ENCODE measurements at regions not wholly inside any gene's neighbourhood (a gene's known extent, or its start where the extent isn't known, plus 50 kb on each side); places are given as distances from the start of the nearest gene placed in this dataset.
A peak's percentile ranks its signal among the peaks of the same experiment; 100 is the strongest.

DNA sequence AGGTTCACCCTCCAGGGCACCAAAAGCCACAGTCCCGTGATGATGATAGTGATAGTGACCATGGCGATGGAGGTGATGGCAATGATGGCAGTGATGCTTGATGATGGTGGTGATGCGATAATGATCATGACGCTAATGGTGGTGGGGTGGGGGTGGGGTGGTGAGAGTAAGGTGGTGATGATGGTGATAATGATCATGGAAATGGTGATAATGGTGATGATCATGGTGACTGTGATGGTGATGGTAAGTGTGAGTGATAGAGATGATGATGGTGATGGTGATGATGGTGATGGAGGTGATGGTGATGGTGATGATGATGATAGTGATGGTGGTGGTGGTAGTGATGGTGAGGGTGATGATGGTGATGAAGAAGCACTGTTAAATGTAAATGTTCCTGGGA, 96.9 kb downstream of the SYNE3 start:
- peaks cover 58% of the 10 kb centered on the region for H3K36me3 Mint-ChIP-seq (ENCODE audit: low read depth)
- H3K9me3 Mint-ChIP-seq: peaks cover 6% of the 10 kb centered on the region
- H3K4me3 Mint-ChIP-seq: no peak overlapping the region
- no peak for DNase-seq (ENCODE audit: low spot score)
- H3K27me3 Mint-ChIP-seq (ENCODE audit: insufficient read depth): no peaks in the 10 kb centered on the region
- H3K27ac Mint-ChIP-seq: no peak overlapping the region
- no peaks in the 10 kb centered on the region for H3K4me1 Mint-ChIP-seq (ENCODE audit: low read depth)
- intact Hi-C loops (cut with micrococcal nuclease): no loop called here

DNA sequence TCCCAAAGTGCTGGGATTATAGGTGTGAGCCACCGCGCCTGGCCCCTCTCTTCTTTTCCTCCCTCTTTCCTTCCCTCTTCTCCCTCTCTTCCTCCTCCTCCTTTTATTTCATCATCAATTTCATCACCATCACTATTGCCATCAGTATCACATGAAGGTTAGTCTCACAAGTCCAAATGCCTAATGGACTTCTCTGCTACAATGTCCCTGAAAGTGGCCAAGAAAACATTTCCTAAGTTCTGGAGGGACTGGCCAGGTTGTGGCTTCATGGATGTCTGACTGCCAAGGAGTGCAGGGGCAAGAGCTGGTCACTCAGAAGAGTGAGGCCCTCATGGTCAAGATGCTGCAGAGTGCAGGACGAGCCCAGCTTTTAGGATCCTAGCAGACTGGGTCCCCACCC, 97.6 kb downstream of the SYNE3 start:
- Mint-ChIP-seq H3K9me3 (peaks cover 6% of the 10 kb centered on the region), H3K4me1 (ENCODE audit: low read depth) (no peaks in the 10 kb centered on the region), H3K27ac (no peak overlapping the region), H3K27me3 (ENCODE audit: insufficient read depth) (no peaks in the 10 kb centered on the region), H3K36me3 (ENCODE audit: low read depth) (peaks cover 54% of the 10 kb centered on the region), H3K4me3 (no peak overlapping the region)
- no peak for DNase-seq (ENCODE audit: low spot score)
- intact Hi-C loops (cut with micrococcal nuclease): no loop called here

DNA sequence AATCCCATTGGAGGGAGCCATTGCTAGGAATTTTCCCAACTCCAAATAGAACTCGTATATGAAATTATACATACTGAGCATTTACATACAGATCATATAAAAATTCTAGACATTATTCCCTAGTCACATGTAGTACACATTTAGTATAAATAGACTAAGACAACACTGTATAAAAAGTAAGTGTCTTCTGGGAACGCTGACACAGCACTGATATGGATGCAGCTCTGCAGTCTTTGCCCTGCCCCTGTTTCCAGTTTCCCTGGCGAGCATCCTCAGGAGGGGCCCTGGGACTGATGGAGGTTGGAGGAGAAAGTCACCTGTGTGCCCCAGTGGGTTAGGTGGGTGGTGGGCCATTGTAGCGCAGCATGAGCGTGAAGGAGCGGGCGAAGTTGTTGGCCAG, 97.8 kb upstream of the CLMN start:
- intact Hi-C loops (cut with micrococcal nuclease): no loop called here
- H3K4me1 Mint-ChIP-seq (ENCODE audit: low read depth): no peaks in the 10 kb centered on the region
- no peak for DNase-seq (ENCODE audit: low spot score)
- no peaks in the 10 kb centered on the region for H3K27me3 Mint-ChIP-seq (ENCODE audit: insufficient read depth)
- H3K36me3 Mint-ChIP-seq (ENCODE audit: low read depth): peaks cover 51% of the 10 kb centered on the region
- H3K27ac Mint-ChIP-seq: no peak overlapping the region
- no peak overlapping the region for H3K4me3 Mint-ChIP-seq
- H3K9me3 Mint-ChIP-seq: peaks cover 6% of the 10 kb centered on the region

DNA sequence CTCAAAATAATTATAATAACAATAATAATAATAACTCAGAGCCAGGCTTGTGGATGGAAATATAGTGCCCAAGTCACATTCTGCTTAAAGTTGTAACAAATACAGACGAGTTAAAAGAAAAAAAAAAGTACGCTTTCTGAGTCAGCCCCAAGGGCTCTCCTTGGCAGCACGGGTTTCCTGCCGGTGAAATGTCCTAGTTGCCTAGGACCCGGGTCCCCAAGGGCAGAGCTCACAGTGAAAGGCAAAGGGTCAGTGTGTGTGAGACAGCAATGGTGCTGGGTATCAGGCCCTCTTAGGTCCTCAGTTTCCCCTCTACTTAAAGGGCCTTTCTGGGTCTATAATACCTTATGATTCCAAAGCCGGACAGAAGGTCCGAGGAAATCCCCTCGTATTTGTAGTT, 96.3 kb upstream of the CLMN start:
- no peaks in the 10 kb centered on the region for H3K4me1 Mint-ChIP-seq (ENCODE audit: low read depth)
- DNase-seq (ENCODE audit: low spot score): no peak
- H3K9me3 Mint-ChIP-seq: no peaks in the 10 kb centered on the region
- intact Hi-C loops (cut with micrococcal nuclease): no loop called here
- no peaks in the 10 kb centered on the region for H3K27me3 Mint-ChIP-seq (ENCODE audit: insufficient read depth)
- no peak overlapping the region for H3K4me3 Mint-ChIP-seq
- peaks cover 44% of the 10 kb centered on the region for H3K36me3 Mint-ChIP-seq (ENCODE audit: low read depth)
- no peak overlapping the region for H3K27ac Mint-ChIP-seq

DNA sequence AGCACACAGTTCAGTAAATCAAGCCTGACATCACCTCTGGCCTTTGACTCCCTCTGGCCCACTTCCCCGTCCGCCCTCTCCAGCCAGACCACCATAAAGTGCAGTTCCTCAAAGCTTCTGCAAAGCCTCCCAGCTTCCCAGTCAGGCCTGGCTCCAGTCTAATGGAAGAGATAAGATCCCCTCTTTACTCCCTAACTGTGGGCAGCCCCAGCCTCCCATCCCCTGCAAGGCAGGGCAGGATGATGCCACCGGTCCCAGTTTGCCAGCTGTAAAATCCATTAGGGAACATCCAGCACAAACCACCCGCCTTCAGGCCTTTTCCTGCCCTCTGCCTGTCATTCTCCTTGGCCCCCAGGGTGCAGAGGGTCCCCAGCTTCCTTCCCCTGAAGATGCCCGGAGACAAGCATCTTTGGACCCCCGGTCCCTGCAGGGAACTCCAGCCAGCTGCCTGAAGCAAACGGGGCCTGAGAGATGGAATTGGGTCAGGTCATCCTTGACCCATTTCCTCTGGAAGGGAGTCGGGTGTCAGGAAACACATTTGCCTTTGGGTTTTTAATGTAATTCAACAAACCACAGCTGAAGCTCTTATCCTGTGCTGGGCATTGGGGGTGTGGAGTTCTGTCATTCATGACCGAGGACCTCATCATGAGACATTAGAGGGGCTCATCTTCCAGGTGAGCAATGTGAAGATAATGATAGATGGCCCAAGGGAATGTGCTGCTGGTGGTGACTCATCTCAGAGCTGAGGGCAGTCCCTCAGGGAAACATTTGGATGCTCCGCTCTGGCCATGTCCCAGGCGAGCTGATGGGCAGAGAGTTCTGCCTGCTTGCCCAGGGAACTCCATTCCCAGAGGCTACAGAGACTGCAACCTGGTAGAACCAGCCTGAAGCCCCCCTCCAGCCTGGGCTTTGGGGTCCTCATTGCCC, 93.8 kb upstream of the CLMN start:
- H3K27ac Mint-ChIP-seq: no peak overlapping the region
- H3K27me3 Mint-ChIP-seq (ENCODE audit: insufficient read depth): no peaks in the 10 kb centered on the region
- DNase-seq (ENCODE audit: low spot score): no peak
- intact Hi-C loops (cut with micrococcal nuclease): no loop called here
- H3K4me3 Mint-ChIP-seq: no peak overlapping the region
- H3K9me3 Mint-ChIP-seq: no peaks in the 10 kb centered on the region
- H3K4me1 Mint-ChIP-seq (ENCODE audit: low read depth): no peaks in the 10 kb centered on the region
- peaks cover 26% of the 10 kb centered on the region for H3K36me3 Mint-ChIP-seq (ENCODE audit: low read depth)

DNA sequence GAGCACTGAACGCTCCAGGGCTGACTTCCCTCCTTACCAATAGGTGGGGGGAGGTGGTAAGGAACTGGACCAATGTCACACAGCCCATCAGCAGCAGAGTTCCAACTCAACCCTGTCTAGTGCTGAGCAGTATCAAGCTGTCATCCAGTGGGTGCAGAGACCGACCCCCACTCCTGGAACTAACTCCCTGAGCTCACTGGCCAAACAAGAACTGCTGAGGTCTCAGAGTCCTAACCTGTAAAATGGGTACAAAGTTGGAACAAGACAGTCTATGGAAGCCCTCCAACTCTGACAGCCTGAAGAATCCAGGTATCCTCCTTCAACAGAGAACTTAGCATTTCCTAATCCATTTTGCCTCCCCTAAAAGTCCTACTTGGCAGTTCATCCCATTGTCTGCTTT, 91.1 kb upstream of the CLMN start:
- H3K4me3 Mint-ChIP-seq: no peak overlapping the region
- H3K36me3 Mint-ChIP-seq (ENCODE audit: low read depth): peaks cover 19% of the 10 kb centered on the region
- no peak overlapping the region for H3K27ac Mint-ChIP-seq
- H3K27me3 Mint-ChIP-seq (ENCODE audit: insufficient read depth): no peaks in the 10 kb centered on the region
- H3K9me3 Mint-ChIP-seq: no peaks in the 10 kb centered on the region
- no peaks in the 10 kb centered on the region for H3K4me1 Mint-ChIP-seq (ENCODE audit: low read depth)
- intact Hi-C loops (cut with micrococcal nuclease): loop anchor here (1.0 kb wide), 1 partner anchor 34 kb away; no protein-coding TSS in a partner anchor
- no peak for DNase-seq (ENCODE audit: low spot score)

DNA sequence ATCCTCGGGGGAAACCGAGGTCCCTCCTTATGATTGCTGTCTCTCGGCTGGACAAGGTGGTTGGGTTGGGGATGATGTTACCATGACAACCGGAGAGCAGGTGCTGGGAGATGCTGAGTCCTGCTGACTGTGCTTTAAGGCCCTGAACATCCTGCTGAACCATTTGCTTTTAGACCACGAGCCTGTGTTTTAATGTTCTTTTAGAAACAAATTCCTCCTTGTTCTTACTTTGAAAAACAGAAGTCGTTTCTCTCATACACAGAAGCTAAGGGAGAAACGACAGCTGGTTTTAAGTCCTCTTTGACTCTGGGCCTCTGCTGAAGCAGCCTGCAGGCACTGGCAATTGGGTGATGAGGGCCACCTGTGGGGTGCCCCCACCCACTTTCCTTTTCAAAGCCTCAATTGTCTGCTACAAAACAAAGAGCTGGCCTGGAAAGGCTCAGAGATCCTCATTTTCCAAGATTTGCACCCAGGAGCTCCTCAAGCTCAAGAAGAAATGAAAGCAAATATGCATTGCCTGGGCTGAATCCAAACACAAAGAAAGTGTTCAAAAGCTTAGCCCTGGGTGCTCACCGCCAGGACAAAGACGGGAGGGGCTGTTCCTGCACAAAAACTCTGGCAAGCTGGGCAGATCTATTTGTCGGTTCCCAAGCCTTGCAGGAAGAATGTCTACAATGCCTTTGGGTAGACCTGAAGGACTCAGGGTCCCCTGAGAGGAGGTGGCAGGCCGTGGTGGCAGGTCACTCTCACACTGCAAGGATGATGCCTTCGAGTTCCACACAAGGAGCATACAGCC, 90.0 kb upstream of the CLMN start:
- H3K4me1 Mint-ChIP-seq (ENCODE audit: low read depth): no peaks in the 10 kb centered on the region
- DNase-seq (ENCODE audit: low spot score): no peak
- H3K4me3 Mint-ChIP-seq: no peak overlapping the region
- H3K27me3 Mint-ChIP-seq (ENCODE audit: insufficient read depth): no peaks in the 10 kb centered on the region
- no peaks in the 10 kb centered on the region for H3K9me3 Mint-ChIP-seq
- no peak overlapping the region for H3K27ac Mint-ChIP-seq
- intact Hi-C loops (cut with micrococcal nuclease): loop anchor here (1.0 kb wide), 1 partner anchor 36 kb away; no protein-coding TSS in a partner anchor
- H3K36me3 Mint-ChIP-seq (ENCODE audit: low read depth): peaks cover 16% of the 10 kb centered on the region

DNA sequence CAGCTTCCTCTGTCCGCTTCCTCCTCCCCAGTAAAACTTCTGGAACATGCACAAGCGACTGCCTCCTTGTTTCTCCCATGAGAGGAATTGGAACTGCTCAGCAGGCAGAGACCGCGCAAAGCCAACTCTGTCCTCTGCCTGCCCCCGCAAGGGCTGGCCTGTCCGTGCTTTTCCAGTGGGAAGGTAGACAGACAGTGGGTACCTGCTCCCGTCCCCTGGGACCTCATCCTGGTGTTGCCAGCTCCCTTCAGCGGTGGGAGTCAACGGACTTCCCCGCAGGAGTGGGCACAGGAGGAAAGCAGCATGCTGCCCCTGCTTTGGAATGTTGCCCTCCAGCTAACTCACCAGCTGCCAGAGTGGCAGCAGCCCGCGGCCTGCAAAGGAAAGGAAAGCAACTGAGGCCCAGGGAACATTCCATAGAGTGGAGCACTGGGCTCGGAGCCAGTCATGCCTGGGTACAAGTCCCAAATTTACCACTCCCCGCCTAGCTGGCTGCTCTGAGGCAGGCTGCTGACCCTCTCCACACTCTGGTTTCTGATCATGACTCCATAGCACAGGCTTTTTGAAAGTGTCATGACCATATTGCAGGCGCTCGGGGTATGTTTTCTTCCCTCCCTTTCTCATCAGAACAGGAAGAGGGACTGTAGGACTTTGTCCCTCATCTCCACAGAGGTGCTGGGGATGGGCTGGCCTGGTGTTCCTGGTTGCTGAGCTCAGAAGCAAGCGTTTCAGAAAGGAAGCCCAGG, 89.2 kb upstream of the CLMN start:
- H3K4me3 Mint-ChIP-seq: no peak overlapping the region
- no peaks in the 10 kb centered on the region for H3K4me1 Mint-ChIP-seq (ENCODE audit: low read depth)
- intact Hi-C loops (cut with micrococcal nuclease): no loop called here
- H3K9me3 Mint-ChIP-seq: no peaks in the 10 kb centered on the region
- H3K27me3 Mint-ChIP-seq (ENCODE audit: insufficient read depth): no peaks in the 10 kb centered on the region
- peaks cover 13% of the 10 kb centered on the region for H3K36me3 Mint-ChIP-seq (ENCODE audit: low read depth)
- no peak for DNase-seq (ENCODE audit: low spot score)
- no peak overlapping the region for H3K27ac Mint-ChIP-seq

DNA sequence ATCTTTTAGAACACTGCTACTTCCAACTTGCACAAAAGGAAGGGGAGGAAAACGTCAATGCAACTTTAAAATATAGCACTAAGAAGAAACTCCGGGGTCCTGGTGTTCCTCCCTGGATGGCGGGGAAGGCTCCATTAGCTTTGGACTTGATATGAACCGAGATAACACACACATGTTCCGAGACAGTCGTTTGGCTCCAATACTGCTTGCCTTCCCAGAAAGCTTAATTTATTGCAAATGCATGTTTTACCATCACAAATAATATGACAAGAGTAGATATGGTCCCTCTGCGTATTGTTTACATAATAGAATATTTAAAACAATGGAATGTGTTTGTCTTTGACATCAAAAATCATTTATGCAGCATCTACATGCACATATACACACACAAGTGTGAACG, 87.6 kb upstream of the CLMN start:
- H3K4me3 Mint-ChIP-seq: no peak overlapping the region
- H3K4me1 Mint-ChIP-seq (ENCODE audit: low read depth): no peaks in the 10 kb centered on the region
- peaks cover 11% of the 10 kb centered on the region for H3K36me3 Mint-ChIP-seq (ENCODE audit: low read depth)
- no peak overlapping the region for H3K27ac Mint-ChIP-seq
- DNase-seq (ENCODE audit: low spot score): no peak
- H3K27me3 Mint-ChIP-seq (ENCODE audit: insufficient read depth): no peaks in the 10 kb centered on the region
- no peaks in the 10 kb centered on the region for H3K9me3 Mint-ChIP-seq
- intact Hi-C loops (cut with micrococcal nuclease): no loop called here

DNA sequence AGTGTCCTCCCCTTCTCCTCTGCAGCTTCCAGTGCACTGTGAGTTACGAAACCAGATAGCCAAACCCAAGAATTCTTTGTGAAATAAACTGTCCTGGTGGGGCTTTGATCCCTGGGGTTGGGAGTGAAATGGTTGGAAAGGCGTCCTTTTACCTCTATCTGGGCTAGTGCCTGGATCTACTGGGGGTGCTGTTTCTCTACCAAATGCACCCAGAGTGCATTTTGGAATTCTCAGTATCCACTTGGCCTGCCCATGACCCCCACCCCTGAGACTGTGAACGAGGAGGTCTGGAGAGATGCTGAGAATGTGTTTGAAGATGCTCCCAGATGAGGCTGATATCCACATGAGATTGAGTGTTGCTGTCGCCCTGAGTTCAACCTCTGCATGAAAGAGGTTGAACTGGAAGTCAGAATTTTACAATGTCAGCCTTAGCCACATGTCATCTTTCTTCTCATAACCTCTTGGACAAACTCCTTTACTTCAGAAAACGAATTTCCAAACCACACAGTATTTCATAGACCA, 87.1 kb upstream of the CLMN start:
- H3K36me3 Mint-ChIP-seq (ENCODE audit: low read depth): peaks cover 9% of the 10 kb centered on the region
- H3K4me3 Mint-ChIP-seq: no peak overlapping the region
- no peaks in the 10 kb centered on the region for H3K9me3 Mint-ChIP-seq
- H3K27ac Mint-ChIP-seq: peak overlapping the region; percentile 7
- H3K27me3 Mint-ChIP-seq (ENCODE audit: insufficient read depth): no peaks in the 10 kb centered on the region
- no peak for DNase-seq (ENCODE audit: low spot score)
- no peaks in the 10 kb centered on the region for H3K4me1 Mint-ChIP-seq (ENCODE audit: low read depth)
- intact Hi-C loops (cut with micrococcal nuclease): no loop called here

DNA sequence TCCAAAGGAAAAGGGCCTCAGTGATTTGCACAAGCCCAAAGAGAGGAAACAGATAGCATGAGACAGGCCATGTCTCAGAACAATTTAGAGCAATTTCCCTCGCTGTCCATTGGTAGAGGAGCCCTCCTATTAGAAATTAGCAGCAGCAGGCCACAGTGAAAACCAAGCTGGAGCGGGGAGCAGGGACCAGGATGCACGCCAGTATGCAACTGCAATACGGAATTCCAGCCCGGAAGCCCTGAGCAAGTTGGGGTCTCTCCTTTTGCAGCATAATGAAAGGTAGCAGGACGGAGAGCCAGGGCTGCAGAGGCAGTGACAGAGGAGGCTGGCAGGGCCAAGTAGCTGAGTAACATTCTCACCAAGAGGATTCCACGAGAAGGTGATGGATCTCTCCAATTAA, 84.9 kb upstream of the CLMN start:
- intact Hi-C loops (cut with micrococcal nuclease): no loop called here

DNA sequence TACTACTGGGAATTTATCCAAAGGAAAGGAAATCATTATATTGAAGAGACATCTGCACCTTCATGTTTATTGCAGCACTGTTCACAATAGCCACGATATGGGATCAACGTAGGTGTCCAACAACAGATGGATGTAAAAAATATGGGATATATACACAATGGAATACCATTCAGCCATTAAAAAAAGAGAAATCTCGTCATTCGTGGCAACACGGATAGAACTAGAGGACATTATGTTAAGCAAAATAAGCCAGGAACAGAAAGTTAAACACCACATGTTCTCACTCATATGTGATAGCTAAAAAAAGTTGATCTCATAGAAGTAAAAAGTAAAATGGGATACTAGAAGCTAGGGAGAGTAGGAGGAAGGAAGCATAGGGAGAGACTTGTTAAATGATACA, 82.9 kb upstream of the CLMN start:
- H3K9me3 Mint-ChIP-seq: no peaks in the 10 kb centered on the region
- intact Hi-C loops (cut with micrococcal nuclease): no loop called here
- no peaks in the 10 kb centered on the region for H3K4me1 Mint-ChIP-seq (ENCODE audit: low read depth)
- H3K27ac Mint-ChIP-seq: no peak overlapping the region
- no peak overlapping the region for H3K4me3 Mint-ChIP-seq
- peaks cover 6% of the 10 kb centered on the region for H3K36me3 Mint-ChIP-seq (ENCODE audit: low read depth)
- no peak for DNase-seq (ENCODE audit: low spot score)
- H3K27me3 Mint-ChIP-seq (ENCODE audit: insufficient read depth): no peaks in the 10 kb centered on the region

More for the DNA sequence above, 84.9 kb upstream of the CLMN start:
- H3K9me3 Mint-ChIP-seq: no peaks in the 10 kb centered on the region
- no peak overlapping the region for H3K27ac Mint-ChIP-seq
- H3K4me3 Mint-ChIP-seq: no peak overlapping the region
- no peaks in the 10 kb centered on the region for H3K4me1 Mint-ChIP-seq (ENCODE audit: low read depth)
- peaks cover 6% of the 10 kb centered on the region for H3K36me3 Mint-ChIP-seq (ENCODE audit: low read depth)
- H3K27me3 Mint-ChIP-seq (ENCODE audit: insufficient read depth): no peaks in the 10 kb centered on the region
- DNase-seq (ENCODE audit: low spot score): no peak

Data from activated T-helper 1 cell treated with anti-CD3 and anti-CD28 coated beads, Interleukin-12 subunit alpha, Interleukin-12 subunit beta, Interleukin-2, Interleukin-4 antibody, amounts not matched to agents 30 ng/mL and 10 ng/mL and 1 ng/mL, durations not matched to agents 14 hours and 24 hours and 36 hours (primary cell).